ENCODE measurements at regions not wholly inside any gene's neighbourhood (a gene's known extent, or its start where the extent isn't known, plus 50 kb on each side); places are given as distances from the start of the nearest gene placed in this dataset.

DNA sequence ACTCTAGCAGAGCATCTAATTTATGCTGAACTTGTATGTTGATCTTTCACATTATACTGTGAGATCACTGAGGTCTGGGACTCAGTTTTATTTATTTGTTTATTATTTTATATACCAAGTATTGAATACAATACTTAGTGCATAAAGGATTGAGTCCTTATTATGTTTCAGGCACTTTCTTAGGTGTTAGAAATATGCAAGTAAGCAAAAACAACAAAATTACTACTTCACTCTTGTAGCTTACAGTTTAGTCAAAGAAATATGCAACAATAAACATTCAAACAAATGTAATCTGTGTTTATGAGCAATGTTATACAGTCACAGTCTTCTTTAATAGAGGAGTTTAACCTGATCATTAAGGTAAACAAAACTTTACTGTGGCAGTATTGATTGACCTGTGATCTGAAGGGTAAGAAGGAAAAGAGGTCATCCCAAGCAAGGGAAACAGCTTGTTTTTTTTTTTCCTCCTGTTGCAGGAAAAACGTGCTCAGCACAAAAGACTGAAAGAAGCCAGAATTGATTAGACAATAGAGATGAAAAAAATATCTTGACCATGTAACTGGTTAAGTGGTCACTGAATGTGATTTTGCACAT, 990.7 kb downstream of the TRHDE start:
- Mint-ChIP-seq H3K9me3 (peaks cover 3% of the 10 kb centered on the region), H3K4me1 (no peaks in the 10 kb centered on the region), H3K36me3 (no peaks in the 10 kb centered on the region), H3K4me3 (no peak overlapping the region), H3K27ac (no peak overlapping the region), H3K27me3 (no peaks in the 10 kb centered on the region)
- no peak for ATAC-seq

DNA sequence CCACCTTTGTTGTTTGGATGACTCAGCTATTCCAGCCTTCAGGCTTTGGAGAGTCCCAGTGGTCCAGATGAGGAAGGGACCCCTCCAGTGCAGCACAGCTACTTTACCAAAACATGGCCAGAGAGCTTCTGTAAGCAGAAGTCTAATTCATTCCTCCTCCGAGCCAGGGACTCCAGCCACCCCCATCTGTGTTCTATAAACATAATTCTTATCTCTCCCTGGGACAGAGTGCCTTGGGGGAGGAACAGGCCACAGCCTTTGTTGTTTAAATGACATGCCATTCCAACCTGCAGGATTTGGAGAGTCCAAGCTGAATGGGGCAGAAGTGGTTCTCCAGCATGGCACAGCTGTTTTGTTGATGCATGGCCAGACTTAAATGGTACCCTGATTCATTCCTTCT, 994.0 kb downstream of the TRHDE start:
- Mint-ChIP-seq H3K36me3 (no peaks in the 10 kb centered on the region), H3K4me1 (no peaks in the 10 kb centered on the region), H3K9me3 (peaks cover 8% of the 10 kb centered on the region), H3K27ac (no peak overlapping the region), H3K4me3 (no peak overlapping the region), H3K27me3 (no peaks in the 10 kb centered on the region)
- ATAC-seq = no peak

DNA sequence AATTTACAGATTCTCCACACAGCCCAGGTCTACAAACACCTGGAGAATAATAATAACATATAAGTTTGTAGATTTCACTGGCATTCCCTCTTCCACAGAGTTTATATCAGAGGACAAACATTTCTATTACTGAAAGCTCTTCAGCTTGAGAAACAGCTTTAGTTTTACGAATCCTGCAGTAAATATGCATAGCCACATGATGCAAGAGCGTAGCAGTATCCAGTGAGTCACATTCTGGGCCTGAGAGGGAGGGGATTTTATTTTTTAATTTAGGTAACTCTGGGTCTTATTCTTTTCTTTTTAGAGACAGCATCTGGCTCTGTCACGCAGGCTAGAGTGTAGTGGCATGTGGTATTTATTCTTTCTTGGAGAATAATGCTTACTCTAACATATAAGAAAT, 1002.8 kb downstream of the TRHDE start:
- Mint-ChIP-seq H3K4me3 (no peak overlapping the region), H3K27me3 (no peaks in the 10 kb centered on the region), H3K36me3 (no peaks in the 10 kb centered on the region), H3K27ac (no peak overlapping the region), H3K4me1 (no peaks in the 10 kb centered on the region), H3K9me3 (peaks cover 3% of the 10 kb centered on the region)
- no peak for ATAC-seq

- H3K27ac Mint-ChIP-seq = no peak overlapping the region
- no peaks in the 10 kb centered on the region for H3K36me3 Mint-ChIP-seq
- ATAC-seq = no peak
- H3K27me3 Mint-ChIP-seq = no peaks in the 10 kb centered on the region
- H3K4me1 Mint-ChIP-seq = no peaks in the 10 kb centered on the region
- H3K9me3 Mint-ChIP-seq = peaks cover 3% of the 10 kb centered on the region
- H3K4me3 Mint-ChIP-seq = no peak overlapping the region
Observed at GRCh38 chr12:73277971-73278370, 1005.8 kb downstream of the TRHDE start.

- no peaks in the 10 kb centered on the region for H3K36me3 Mint-ChIP-seq
- H3K27ac Mint-ChIP-seq = no peak overlapping the region
- H3K4me3 Mint-ChIP-seq = no peak overlapping the region
- H3K27me3 Mint-ChIP-seq = no peaks in the 10 kb centered on the region
- ATAC-seq = no peak
- H3K4me1 Mint-ChIP-seq = no peaks in the 10 kb centered on the region
- H3K9me3 Mint-ChIP-seq = peaks cover 3% of the 10 kb centered on the region
Observed at GRCh38 chr12:73301530-73301929, 1029.4 kb downstream of the TRHDE start.

GRCh38 chr12:73307260-73307659, 1035.1 kb downstream of the TRHDE start:
- peaks cover 7% of the 10 kb centered on the region for H3K9me3 Mint-ChIP-seq
- H3K27me3 Mint-ChIP-seq = no peaks in the 10 kb centered on the region
- no peak overlapping the region for H3K27ac Mint-ChIP-seq
- H3K4me3 Mint-ChIP-seq = no peak overlapping the region
- no peaks in the 10 kb centered on the region for H3K36me3 Mint-ChIP-seq
- H3K4me1 Mint-ChIP-seq = no peaks in the 10 kb centered on the region
- ATAC-seq = no peak

DNA sequence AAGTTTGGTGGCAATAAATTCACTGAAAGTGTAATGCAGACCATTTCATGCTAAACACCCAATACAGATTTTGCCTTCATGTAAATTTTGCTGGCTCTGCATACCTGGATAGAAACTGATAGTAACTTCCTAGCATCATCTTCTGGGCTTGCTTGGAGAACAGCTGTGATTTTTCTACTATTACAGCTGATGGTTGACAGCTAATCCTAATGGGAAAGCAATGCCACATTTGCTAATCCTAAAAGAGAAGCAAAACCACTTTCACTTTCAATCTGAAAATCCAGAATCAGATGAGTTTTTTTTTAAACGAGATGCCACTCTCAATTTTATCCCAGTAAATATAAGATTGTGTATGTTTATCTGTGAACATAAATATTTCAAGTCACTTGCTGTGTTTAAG, 1035.9 kb downstream of the TRHDE start:
- Mint-ChIP-seq H3K4me3 (no peak overlapping the region), H3K27ac (no peak overlapping the region)

GRCh38 chr12:73308747-73309146, 1036.6 kb downstream of the TRHDE start:
- H3K27ac Mint-ChIP-seq = no peak overlapping the region
- H3K36me3 Mint-ChIP-seq = no peaks in the 10 kb centered on the region
- H3K27me3 Mint-ChIP-seq = no peaks in the 10 kb centered on the region
- H3K4me1 Mint-ChIP-seq = no peaks in the 10 kb centered on the region
- peaks cover 7% of the 10 kb centered on the region for H3K9me3 Mint-ChIP-seq
- no peak overlapping the region for H3K4me3 Mint-ChIP-seq
- no peak for ATAC-seq

More for the DNA sequence above, 1035.9 kb downstream of the TRHDE start:
- H3K36me3 Mint-ChIP-seq = no peaks in the 10 kb centered on the region
- peaks cover 7% of the 10 kb centered on the region for H3K9me3 Mint-ChIP-seq
- H3K27me3 Mint-ChIP-seq = no peaks in the 10 kb centered on the region
- no peak for ATAC-seq
- H3K4me1 Mint-ChIP-seq = no peaks in the 10 kb centered on the region

- no peaks in the 10 kb centered on the region for H3K36me3 Mint-ChIP-seq
- H3K9me3 Mint-ChIP-seq = peaks cover 10% of the 10 kb centered on the region
- H3K27ac Mint-ChIP-seq = no peak overlapping the region
- H3K4me1 Mint-ChIP-seq = no peaks in the 10 kb centered on the region
- ATAC-seq = no peak
- no peak overlapping the region for H3K4me3 Mint-ChIP-seq
- H3K27me3 Mint-ChIP-seq = no peaks in the 10 kb centered on the region
Observed at GRCh38 chr12:73321319-73321718, 1049.1 kb downstream of the TRHDE start.

GRCh38 chr12:73321776-73322175, 1049.6 kb downstream of the TRHDE start:
- H3K9me3 Mint-ChIP-seq = peaks cover 10% of the 10 kb centered on the region
- H3K4me3 Mint-ChIP-seq = no peak overlapping the region
- ATAC-seq = no peak
- no peaks in the 10 kb centered on the region for H3K4me1 Mint-ChIP-seq
- no peaks in the 10 kb centered on the region for H3K27me3 Mint-ChIP-seq
- H3K36me3 Mint-ChIP-seq = no peaks in the 10 kb centered on the region
- H3K27ac Mint-ChIP-seq = no peak overlapping the region

DNA sequence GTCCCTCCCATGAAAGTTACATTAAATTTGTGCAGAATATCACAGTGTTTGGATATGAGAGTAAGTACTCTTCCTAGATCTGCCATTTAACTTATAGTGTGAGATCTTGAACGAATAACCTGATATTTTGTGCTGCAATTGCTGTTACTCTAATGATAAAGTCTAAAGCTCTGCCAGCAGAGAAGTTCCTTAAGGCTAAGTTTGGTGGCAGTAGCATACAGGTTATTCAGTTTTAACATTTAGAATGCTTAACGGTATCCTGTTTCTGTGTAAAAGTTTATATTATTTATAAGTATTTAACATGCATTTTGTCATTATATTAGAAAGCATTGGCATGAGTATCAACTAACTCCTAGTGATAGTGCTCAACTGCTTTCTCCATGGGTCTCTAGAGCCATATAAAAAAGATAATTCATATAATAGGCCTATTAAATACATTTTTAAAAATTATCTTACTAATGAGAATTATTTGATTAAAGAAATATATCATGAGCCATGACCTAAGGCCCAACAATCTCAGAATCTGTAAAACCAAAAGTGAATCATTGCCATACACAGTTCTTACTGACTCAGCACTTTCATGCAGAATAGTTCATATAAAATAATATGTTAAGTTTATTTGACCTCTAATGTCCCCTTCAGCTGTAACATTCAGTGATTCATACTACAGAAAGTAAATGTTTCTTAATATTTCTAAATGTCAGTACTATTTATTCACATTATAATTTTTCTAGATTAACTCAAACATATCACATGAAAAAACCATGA, 1058.6 kb downstream of the TRHDE start:
- H3K4me1 Mint-ChIP-seq = no peaks in the 10 kb centered on the region
- no peak for ATAC-seq
- H3K4me3 Mint-ChIP-seq = no peak overlapping the region
- H3K27me3 Mint-ChIP-seq = no peaks in the 10 kb centered on the region
- no peaks in the 10 kb centered on the region for H3K36me3 Mint-ChIP-seq
- H3K27ac Mint-ChIP-seq = no peak overlapping the region
- H3K9me3 Mint-ChIP-seq = peaks cover 2% of the 10 kb centered on the region

GRCh38 chr12:73341559-73342247, 1069.5 kb downstream of the TRHDE start:
- no peak for ATAC-seq
- H3K27me3 Mint-ChIP-seq = no peaks in the 10 kb centered on the region
- H3K36me3 Mint-ChIP-seq = no peaks in the 10 kb centered on the region
- H3K4me1 Mint-ChIP-seq = no peaks in the 10 kb centered on the region
- no peaks in the 10 kb centered on the region for H3K9me3 Mint-ChIP-seq
- no peak overlapping the region for H3K4me3 Mint-ChIP-seq
- no peak overlapping the region for H3K27ac Mint-ChIP-seq

DNA sequence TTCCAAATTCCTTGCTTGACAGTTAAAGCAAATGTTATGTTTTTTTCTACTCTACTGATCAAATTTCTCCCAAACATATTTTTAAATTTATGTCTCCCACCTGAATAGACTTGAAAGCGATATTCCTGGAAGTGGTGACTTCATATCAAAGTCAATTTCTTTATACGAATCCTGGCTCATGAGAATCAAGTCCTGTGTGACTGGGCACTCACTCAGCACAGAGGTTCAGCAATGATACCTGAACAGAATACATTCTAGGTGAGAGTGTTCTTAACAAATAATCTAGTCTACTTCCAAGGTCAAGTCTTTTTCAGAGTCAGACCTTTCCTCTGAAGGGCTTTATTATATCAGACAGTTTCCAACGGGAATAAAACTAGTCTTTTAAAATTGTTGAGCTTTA, 1070.6 kb downstream of the TRHDE start:
- no peaks in the 10 kb centered on the region for H3K9me3 Mint-ChIP-seq
- no peak overlapping the region for H3K27ac Mint-ChIP-seq
- no peak for ATAC-seq
- H3K4me3 Mint-ChIP-seq = no peak overlapping the region
- H3K27me3 Mint-ChIP-seq = no peaks in the 10 kb centered on the region
- H3K4me1 Mint-ChIP-seq = no peaks in the 10 kb centered on the region
- no peaks in the 10 kb centered on the region for H3K36me3 Mint-ChIP-seq

GRCh38 chr12:73352826-73353225, 1080.7 kb downstream of the TRHDE start:
- peaks cover 3% of the 10 kb centered on the region for H3K9me3 Mint-ChIP-seq
- no peaks in the 10 kb centered on the region for H3K27me3 Mint-ChIP-seq
- no peak for ATAC-seq
- no peak overlapping the region for H3K4me3 Mint-ChIP-seq
- H3K36me3 Mint-ChIP-seq = no peaks in the 10 kb centered on the region
- H3K27ac Mint-ChIP-seq = no peak overlapping the region
- no peaks in the 10 kb centered on the region for H3K4me1 Mint-ChIP-seq

DNA sequence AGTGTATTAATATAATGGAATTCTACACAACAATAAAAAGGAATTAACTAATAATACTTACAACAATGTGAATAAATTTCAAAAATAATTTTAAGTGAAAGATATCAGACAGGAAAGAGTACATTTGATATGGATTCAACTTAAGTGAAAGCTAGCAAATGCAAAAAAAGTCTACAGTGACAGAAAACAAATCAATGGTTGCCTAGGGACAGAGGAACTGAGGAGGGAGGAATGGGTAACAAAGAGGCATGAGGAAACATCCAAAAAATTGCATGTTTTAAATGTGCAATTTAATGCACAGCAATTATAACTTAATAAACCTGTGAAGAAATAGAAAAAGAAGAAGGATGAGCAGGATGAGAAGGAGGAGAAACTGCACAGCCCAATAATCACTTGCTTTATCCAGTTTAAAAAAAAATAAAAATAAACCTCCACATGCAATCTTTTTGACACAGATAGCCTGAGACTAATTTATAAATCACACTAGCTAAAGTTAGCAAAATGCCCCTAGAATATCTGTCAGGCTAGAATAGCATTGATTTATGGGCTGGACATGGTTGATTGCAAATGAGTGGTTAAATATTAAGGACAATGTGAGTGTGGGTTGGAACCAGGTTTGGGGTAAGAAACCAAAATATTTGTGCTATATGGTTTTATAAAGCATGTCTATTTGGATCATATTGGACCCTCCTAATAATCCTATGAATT, 1089.1 kb downstream of the TRHDE start:
- Mint-ChIP-seq H3K27ac (no peak overlapping the region), H3K4me1 (no peaks in the 10 kb centered on the region), H3K36me3 (no peaks in the 10 kb centered on the region), H3K4me3 (no peak overlapping the region), H3K9me3 (no peaks in the 10 kb centered on the region), H3K27me3 (no peaks in the 10 kb centered on the region)
- no peak for ATAC-seq

Data from stimulated activated memory B cell treated with anti-CD40 and anti-IgM and Interleukin-4, amounts not matched to agents 10 μg/mL and 1 μg/mL and 100 μg/mL, for 72 hours (primary cell).